ENCODE measurements at regions not wholly inside any gene's neighbourhood (a gene's known extent, or its start where the extent isn't known, plus 50 kb on each side); places are given as distances from the start of the nearest gene placed in this dataset.

- DNase-seq, result no peak
These were observed 88.2 kb upstream of the DUSP5 start for GRCh38 chr10:110409488-110409887.

GRCh38 chr10:110409926-110410325 is 87.8 kb upstream of the DUSP5 start:
- 91 to 94% methylated on average over 4 of the region's 4 CpGs for WGBS, 2 donors
- no peak for TF ChIP-seq CTCF (IDR thresholded peaks at IDR 0.05)
- no peak for TF ChIP-seq POLR2A (IDR thresholded peaks at IDR 0.05)
- Histone ChIP-seq H3K27me3 (no peaks in the 10 kb centered on the region), H3K4me3 (no peak overlapping the region), H3K4me1 (no peaks in the 10 kb centered on the region), H3K9me3 (no peaks in the 10 kb centered on the region), H3K36me3 (ENCODE audit: low read depth, missing control alignments) (no peaks in the 10 kb centered on the region), H3K27ac (no peak overlapping the region)
- no peak for DNase-seq
- intact Hi-C loops (cut with DNase I; ENCODE audit: low total_unique reads), result no loop called here

More at GRCh38 chr10:110409488-110409887, 88.2 kb upstream of the DUSP5 start:
- Histone ChIP-seq H3K36me3 (ENCODE audit: low read depth, missing control alignments) (no peaks in the 10 kb centered on the region), H3K27ac (no peak overlapping the region), H3K27me3 (no peaks in the 10 kb centered on the region), H3K4me1 (no peaks in the 10 kb centered on the region), H3K4me3 (no peak overlapping the region), H3K9me3 (no peaks in the 10 kb centered on the region)
- TF ChIP-seq CTCF (IDR thresholded peaks at IDR 0.05), result no peak
- no peak for TF ChIP-seq POLR2A (IDR thresholded peaks at IDR 0.05)
- WGBS, 2 donors, result 89 to 96% methylated on average over 4 of the region's 4 CpGs
- intact Hi-C loops (cut with DNase I; ENCODE audit: low total_unique reads), result no loop called here

GRCh38 chr10:110410329-110411046 is 87.2 kb upstream of the DUSP5 start:
- TF ChIP-seq POLR2A (IDR thresholded peaks at IDR 0.05) (no peak), CTCF (IDR thresholded peaks at IDR 0.05) (no peak)
- H3K27ac ChIP-seq, result no peak overlapping the region
- intact Hi-C loops (cut with DNase I; ENCODE audit: low total_unique reads), result no loop called here

GRCh38 chr10:110411047-110411410 is 86.7 kb upstream of the DUSP5 start:
- Histone ChIP-seq H3K36me3 (ENCODE audit: low read depth, missing control alignments) (no peaks in the 10 kb centered on the region), H3K4me3 (no peak overlapping the region), H3K9me3 (no peaks in the 10 kb centered on the region), H3K27ac (no peak overlapping the region), H3K4me1 (no peaks in the 10 kb centered on the region), H3K27me3 (no peaks in the 10 kb centered on the region)
- no peak for TF ChIP-seq CTCF (IDR thresholded peaks at IDR 0.05)
- TF ChIP-seq POLR2A (IDR thresholded peaks at IDR 0.05), result no peak
- 86 to 91% methylated on average over 8 to 9 of the region's 9 CpGs for WGBS, 2 donors
- intact Hi-C loops (cut with DNase I; ENCODE audit: low total_unique reads), result no loop called here
- no peak for DNase-seq

More at GRCh38 chr10:110410329-110411046, 87.2 kb upstream of the DUSP5 start:
- Histone ChIP-seq H3K9me3 (no peaks in the 10 kb centered on the region), H3K4me1 (no peaks in the 10 kb centered on the region), H3K27me3 (no peaks in the 10 kb centered on the region), H3K4me3 (no peak overlapping the region), H3K36me3 (ENCODE audit: low read depth, missing control alignments) (no peaks in the 10 kb centered on the region)
- DNase-seq, result no peak
- 79 to 84% methylated on average over 10 to 11 of the region's 11 CpGs for WGBS, 2 donors
